ENCODE measurements at regions not wholly inside any gene's neighbourhood (a gene's known extent, or its start where the extent isn't known, plus 50 kb on each side); places are given as distances from the start of the nearest gene placed in this dataset.

- TF ChIP-seq CTCF (conservative IDR thresholded peaks at IDR 0.05; ENCODE audit: low read length) (no peak), EZH2phosphoT487 (IDR thresholded peaks at IDR 0.05; ENCODE audit: borderline replicate concordance, low read depth, low read length) (no peak)
Observed at GRCh38 chr9:89939626-89940292, 334.9 kb downstream of the GADD45G start.

Measured in OCI-LY7 (cell line).